ENCODE measurements at regions not wholly inside any gene's neighbourhood (a gene's known extent, or its start where the extent isn't known, plus 50 kb on each side); places are given as distances from the start of the nearest gene placed in this dataset.
"Not testable (repeated sequence)": the region's sequence is repeated elsewhere in the genome, so short reads cannot be mapped to it uniquely, and the experiment has no call there.

- no peak overlapping the region for H3K4me3 ChIP-seq (ENCODE audit: low read length)
- DNase-seq (ENCODE audit: low read depth): no peak
- TF ChIP-seq CTCF (IDR thresholded peaks at IDR 0.05; ENCODE audit: insufficient read depth, low read depth, low read length, missing control alignments): no peak
These were observed 193.4 kb upstream of the WWC1 start for GRCh38 chr5:168097876-168098653.

GRCh38 chr5:168101352-168101751, 190.1 kb upstream of the WWC1 start:
- no peak for TF ChIP-seq CTCF (IDR thresholded peaks at IDR 0.05; ENCODE audit: insufficient read depth, low read depth, low read length, missing control alignments)
- DNase-seq (ENCODE audit: low read depth): no peak
- no peak overlapping the region for H3K4me3 ChIP-seq (ENCODE audit: low read length)

- not testable (repeated sequence) for DNase-seq (ENCODE audit: low read depth); H3K4me3 ChIP-seq (ENCODE audit: low read length)
These were observed 188.4 kb upstream of the WWC1 start for GRCh38 chr5:168103018-168103417.

GRCh38 chr5:168104350-168104749, 187.1 kb upstream of the WWC1 start:
- no peak for TF ChIP-seq CTCF (IDR thresholded peaks at IDR 0.05; ENCODE audit: insufficient read depth, low read depth, low read length, missing control alignments)
- no peak overlapping the region for H3K4me3 ChIP-seq (ENCODE audit: low read length)
- DNase-seq (ENCODE audit: low read depth): no peak

- DNase-seq (ENCODE audit: low read depth): no peak
- no peak overlapping the region for H3K4me3 ChIP-seq (ENCODE audit: low read length)
- TF ChIP-seq CTCF (IDR thresholded peaks at IDR 0.05; ENCODE audit: insufficient read depth, low read depth, low read length, missing control alignments): peak; percentile 3
These were observed 186.5 kb upstream of the WWC1 start for GRCh38 chr5:168104811-168105481.

- no peak overlapping the region for H3K4me3 ChIP-seq (ENCODE audit: low read length)
- no peak for TF ChIP-seq CTCF (IDR thresholded peaks at IDR 0.05; ENCODE audit: insufficient read depth, low read depth, low read length, missing control alignments)
- DNase-seq (ENCODE audit: low read depth): no peak
These were observed 185.3 kb upstream of the WWC1 start for GRCh38 chr5:168106008-168106761.

GRCh38 chr5:168109441-168109840, 182.0 kb upstream of the WWC1 start:
- no peak overlapping the region for H3K4me3 ChIP-seq (ENCODE audit: low read length)
- no peak for TF ChIP-seq CTCF (IDR thresholded peaks at IDR 0.05; ENCODE audit: insufficient read depth, low read depth, low read length, missing control alignments)
- DNase-seq (ENCODE audit: low read depth): no peak
